GM12878 (cell line): ENCODE measurements at regions not wholly inside any gene's neighbourhood (a gene's known extent, or its start where the extent isn't known, plus 50 kb on each side); places are given as distances from the start of the nearest gene placed in this dataset.
"Not testable (repeated sequence)": the region's sequence is repeated elsewhere in the genome, so short reads cannot be mapped to it uniquely, and the experiment has no call there.

Experiments
- ATAC-seq: fragments of 200-7000 bp; cut with Tn5 transposase; 3 replicates; pipeline ENCODE4 v1.9.1; 2020; ENCODE audit warnings: mild to moderate bottlenecking, moderate library complexity
- BruUV-seq: library from RNA; stranded (reverse); fragments of 400-500 nt; replicated peaks from 2 replicates; lab custom pipeline; 2021; lab: Mats Ljungman, UMichigan
- CTCF ChIA-PET: fragments of 300-600 bp; sonication (Branson Sonifier 250); formaldehyde crosslinking; extraction: SDS; loops from one replicate; lab custom pipeline; 2021; ENCODE audit warnings: inconsistent platforms; lab: Yijun Ruan, JAX
- POLR2A ChIA-PET: fragments of 350-600 bp; formaldehyde crosslinking; extraction: SDS; loops from one replicate; lab custom pipeline; 2021; ENCODE audit warnings: inconsistent platforms; lab: Charles Lee
- RAD21 ChIA-PET: fragments of 300-600 bp; sonication (Branson Sonifier 250); formaldehyde crosslinking; loops from one replicate; lab custom pipeline; 2023; ENCODE audit warnings: antibody characterized with exemption; ENCODE audit not compliant: unreplicated experiment; lab: Charles Lee
- SMC1A ChIA-PET: fragments of 300-600 bp; sonication (Branson Sonifier 250); formaldehyde crosslinking; loops from one replicate; lab custom pipeline; 2023; ENCODE audit not compliant: unreplicated experiment, uncharacterized antibody; lab: Charles Lee
- DNase-seq: peaks from one replicate; pipeline ENCODE4 v3.0.0-alpha.2; 2011; ENCODE audit warnings: low read depth, low spot score
- FAIRE-seq: peaks from 3 replicates; lab custom pipeline; 2011; peaks lifted over from hg19 to GRCh38; lab: Jason Lieb, UNC
- H2AFZ ChIP-seq: 2 replicates; pipeline ENCODE4 v1.6.0; 2011; ENCODE audit warnings: low read depth, low read length, control low read depth; ENCODE audit not compliant: control insufficient read depth
- H3K27ac ChIP-seq: 2 replicates; pipeline ENCODE4 v1.5.1; 2011; ENCODE audit warnings: control low read depth; ENCODE audit not compliant: control insufficient read depth, insufficient read depth
- H3K27me3 ChIP-seq, 2 experiments: replicated peaks in 1 of 2; 2 replicates each; pipeline versions ENCODE4 v1.6.0 to v1.6.1; 2011; ENCODE audit warnings: low read length in 1 of 2; ENCODE audit not compliant: control insufficient read depth in 2 of 2, insufficient read depth in 2 of 2
- H3K36me3 ChIP-seq, 2 experiments: 2 replicates each; pipeline ENCODE4 v1.5.1; 2011; ENCODE audit warnings: low read length in 1 of 2; ENCODE audit not compliant: control insufficient read depth in 2 of 2, insufficient read depth in 2 of 2
- H3K4me1 ChIP-seq: 2 replicates; pipeline ENCODE4 v1.6.1; 2011; ENCODE audit warnings: mild to moderate bottlenecking, low read length, moderate library complexity, mixed read lengths; ENCODE audit not compliant: control insufficient read depth, insufficient read depth
- H3K4me2 ChIP-seq: 2 replicates; pipeline ENCODE4 v1.6.0; 2011; ENCODE audit warnings: control low read depth; ENCODE audit not compliant: control insufficient read depth, insufficient read depth
- H3K4me3 ChIP-seq: fragments of 200-600 bp; sonication (generic); 2 replicates; pipeline ENCODE4 v1.5.1; 2016
- H3K79me2 ChIP-seq: 2 replicates; pipeline ENCODE4 v1.6.0; 2011; ENCODE audit warnings: low read length; ENCODE audit not compliant: control insufficient read depth, insufficient read depth
- H3K9ac ChIP-seq: 2 replicates; pipeline ENCODE4 v1.8.0; 2011; ENCODE audit warnings: low read length, control low read depth, mixed read lengths; ENCODE audit not compliant: control insufficient read depth, insufficient read depth
- H3K9me3 ChIP-seq: replicated peaks from 3 replicates; pipeline ENCODE4 v1.5.1; 2011; ENCODE audit warnings: mild to moderate bottlenecking, low read length; ENCODE audit not compliant: control insufficient read depth, insufficient read depth
- H4K20me1 ChIP-seq: 2 replicates; pipeline ENCODE4 v1.6.0; 2011; ENCODE audit not compliant: control insufficient read depth, insufficient read depth
- JUNB ChIP-seq: IDR thresholded peaks from 2 replicates; pipeline ENCODE4 v1.6.1; 2016; ENCODE audit warnings: antibody characterized with exemption, mild to moderate bottlenecking
- PAX5 ChIP-seq: IDR thresholded peaks from 2 replicates; pipeline ENCODE4 v1.6.1; 2011; ENCODE audit warnings: low read depth, low read length, borderline replicate concordance
- WGBS: methylation state at CpG from one replicate; pipeline ENCODE4 v1.1.6; 2016; ENCODE audit warnings: low lambda C conversion rate; ENCODE audit not compliant: insufficient replicate concordance, insufficient coverage; ENCODE audit errors: missing lambda C conversion rate; 5-methylcytosine and 5-hydroxymethylcytosine counted together
- in situ Hi-C: fragments of 300-500 bp; cut with MboI; formaldehyde crosslinking; loops from 9 replicates; pipeline ENCODE4 v1.14.3; 2018; ENCODE audit warnings: mixed read lengths
- intact Hi-C: fragments of 100-400 bp; cut with micrococcal nuclease; formaldehyde crosslinking; loops from one replicate; pipeline ENCODE4 v1.14.2; 2022; ENCODE audit not compliant: unreplicated experiment

- FAIRE-seq, result no peak
- BruUV-seq, result no TSS peak
Observed at GRCh38 chr5:104840284-104840683, 1277.7 kb upstream of the NUDT12 start.

GRCh38 chr5:104831515-104831914 lies 1268.9 kb upstream of the NUDT12 start:
- ATAC-seq, H4K20me1 ChIP-seq, CTCF ChIA-PET, H3K4me1 ChIP-seq, H3K4me2 ChIP-seq, in situ Hi-C loops, H3K27me3 ChIP-seq, H3K4me3 ChIP-seq, DNase-seq, H3K79me2 ChIP-seq, SMC1A ChIA-PET, FAIRE-seq, RAD21 ChIA-PET, POLR2A ChIA-PET, H3K9me3 ChIP-seq, H3K27ac ChIP-seq, H3K9ac ChIP-seq, H2AFZ ChIP-seq, H3K36me3 ChIP-seq, BruUV-seq, intact Hi-C loops: not testable (repeated sequence)
- WGBS, result 63% methylated on average over 3 of the region's 3 CpGs

More at GRCh38 chr5:104840284-104840683, 1277.7 kb upstream of the NUDT12 start:
- ChIA-PET POLR2A (no interaction called here), SMC1A (interaction anchor here (0.9 kb wide), 1 partner anchor 57 kb away, joined by 3 read pairs; no protein-coding TSS in a partner anchor), CTCF (no interaction called here), RAD21 (no interaction called here)
- intact Hi-C loops (no loop called here), in situ Hi-C loops (no loop called here)
- H3K79me2 ChIP-seq, result no peaks in the 10 kb centered on the region
- no peak overlapping the region for H3K4me3 ChIP-seq
- DNase-seq (no peak), ATAC-seq (no peak)
- TF ChIP-seq PAX5 (no peak), JUNB (no peak)
- no peaks in the 10 kb centered on the region for H3K4me1 ChIP-seq
- no peaks in the 10 kb centered on the region for H3K27me3 ChIP-seq
- no peak overlapping the region for H3K4me2 ChIP-seq
- no peak overlapping the region for H3K9ac ChIP-seq
- WGBS, result 0% methylated on average over 1 of the region's 1 CpG
- H4K20me1 ChIP-seq, result no peaks in the 10 kb centered on the region
- no peaks in the 10 kb centered on the region for H3K9me3 ChIP-seq
- no peak overlapping the region for H3K27ac ChIP-seq
- no peaks in the 10 kb centered on the region for H3K36me3 ChIP-seq
- no peak overlapping the region for H2AFZ ChIP-seq
